ENCODE measurements at regions not wholly inside any gene's neighbourhood (a gene's known extent, or its start where the extent isn't known, plus 50 kb on each side); places are given as distances from the start of the nearest gene placed in this dataset.

DNA sequence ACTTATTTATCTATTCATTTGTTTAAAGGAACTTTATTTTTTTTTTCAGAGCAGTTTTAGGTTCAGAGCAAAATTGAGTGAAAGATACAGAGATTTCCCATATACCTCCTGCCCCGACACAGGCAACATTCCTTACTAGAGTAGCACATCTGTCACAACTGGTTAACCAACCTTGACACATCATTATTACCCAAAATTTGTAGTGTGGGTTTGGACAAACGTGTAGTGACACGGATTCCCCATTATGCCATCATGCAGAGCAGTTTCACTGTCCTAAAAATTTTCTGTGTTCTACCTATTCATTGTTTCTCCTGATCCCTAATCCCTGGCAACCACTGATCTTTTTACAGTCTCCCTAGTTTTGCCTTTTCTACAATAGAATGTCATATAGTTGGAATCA, 57.3 kb upstream of the LHFPL2 start:
- no peak for DNase-seq (ENCODE audit: low read depth, low spot score)

DNA sequence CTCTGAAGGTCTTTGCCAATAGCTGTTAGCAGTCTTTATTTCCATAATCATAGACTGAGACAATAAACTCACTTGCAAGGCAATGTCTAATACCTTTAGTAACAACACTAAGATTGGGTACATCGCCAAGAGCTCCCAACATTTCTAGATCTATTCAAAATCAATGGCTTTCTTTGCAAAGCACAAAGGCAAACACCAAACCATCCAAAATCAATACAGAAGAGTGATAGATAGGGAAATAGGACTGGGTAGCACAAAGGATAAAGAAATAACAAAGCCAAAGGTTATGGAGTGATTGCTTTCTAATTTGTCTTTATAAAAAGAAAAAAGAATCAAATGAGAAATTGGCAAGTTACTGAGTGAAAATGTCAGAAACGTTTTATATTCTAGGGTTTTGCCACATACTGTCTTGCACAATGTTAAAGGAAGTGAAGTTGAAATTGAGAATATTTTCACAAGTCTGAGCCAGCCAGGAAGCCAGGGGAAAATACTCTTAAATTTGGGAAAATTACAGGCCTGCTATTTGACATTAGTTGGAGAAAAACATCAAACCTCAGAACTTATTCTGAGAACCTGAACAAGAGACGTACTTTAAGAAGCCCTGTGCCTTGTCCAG, 53.3 kb upstream of the LHFPL2 start:
- Histone ChIP-seq H3K9me2 (ENCODE audit: insufficient read depth) (no peaks in the 10 kb centered on the region), H4K20me1 (ENCODE audit: insufficient read depth) (no peaks in the 10 kb centered on the region), H2AFZ (ENCODE audit: low read depth, low read length, poor library complexity, severe bottlenecking) (no peak overlapping the region), H3K9ac (ENCODE audit: low read length) (no peak overlapping the region), H3K4me1 (ENCODE audit: control insufficient read depth in 1 of 2, insufficient read depth in 2 of 2, low read length in 2 of 2) (peaks cover 20 to 41% of the 10 kb centered on the region in 2 experiments), H3K36me3 (ENCODE audit: control insufficient read depth in 1 of 2, insufficient read depth in 2 of 2, low read length in 2 of 2) (no peaks in the 10 kb centered on the region), H3K4me2 (ENCODE audit: low read length) (no peak overlapping the region), H3K9me3 (ENCODE audit: control insufficient read depth in 1 of 2, insufficient read depth in 1 of 2, low read depth in 1 of 2, low read length in 2 of 2) (no peaks in the 10 kb centered on the region), H3K27ac (ENCODE audit: low read depth, low read length) (no peak overlapping the region), H3K4me3 (replicated peaks in 1 of 2; ENCODE audit: low read depth in 1 of 2, low read length in 2 of 2) (no peak overlapping the region), H3K79me2 (ENCODE audit: insufficient read depth, low read length) (no peaks in the 10 kb centered on the region), H3K27me3 (ENCODE audit: insufficient read depth, low read length) (no peaks in the 10 kb centered on the region)
- ChIA-PET CTCF (no interaction called here), POLR2A (no interaction called here), RAD21 (ENCODE audit: low non-redundant PET in 1 of 2, low total read pairs in 2 of 2, uncharacterized antibody in 2 of 2, unreplicated experiment in 2 of 2) (no interaction called here)
- DNase-seq (ENCODE audit: low read depth, low spot score), result no peak
- ATAC-seq, result no peak
- no TSS peak for BruUV-seq (replicated peaks)
- intact Hi-C loops (cut with micrococcal nuclease), result no loop called here
- TF ChIP-seq EZH2 (IDR thresholded peaks at IDR 0.05) (no peak), ELF1 (IDR thresholded peaks at IDR 0.05; ENCODE audit: borderline replicate concordance, low read depth) (no peak), CEBPB (IDR thresholded peaks at IDR 0.05; ENCODE audit: low read depth) (no peak), EZH2phosphoT487 (IDR thresholded peaks at IDR 0.05; ENCODE audit: borderline replicate concordance) (no peak), ZFX (IDR thresholded peaks at IDR 0.05) (no peak), RAD21 (IDR thresholded peaks at IDR 0.05; ENCODE audit: low read depth) (no peak), SIN3A (IDR thresholded peaks at IDR 0.05; ENCODE audit: low read depth) (no peak), SP1 (IDR thresholded peaks at IDR 0.05; ENCODE audit: low read depth) (no peak), TCF7L2 (IDR thresholded peaks at IDR 0.05; ENCODE audit: borderline replicate concordance, extremely low read depth, insufficient read depth, insufficient read length) (no peak), JUND (IDR thresholded peaks at IDR 0.05) (no peak)
- TF ChIP-seq, protein P1, sequence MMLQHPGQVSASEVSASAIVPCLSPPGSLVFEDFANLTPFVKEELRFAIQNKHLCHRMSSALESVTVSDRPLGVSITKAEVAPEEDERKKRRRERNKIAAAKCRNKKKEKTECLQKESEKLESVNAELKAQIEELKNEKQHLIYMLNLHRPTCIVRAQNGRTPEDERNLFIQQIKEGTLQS (IDR thresholded peaks at IDR 0.05), result no peak
- TF ChIP-seq, protein P2, sequence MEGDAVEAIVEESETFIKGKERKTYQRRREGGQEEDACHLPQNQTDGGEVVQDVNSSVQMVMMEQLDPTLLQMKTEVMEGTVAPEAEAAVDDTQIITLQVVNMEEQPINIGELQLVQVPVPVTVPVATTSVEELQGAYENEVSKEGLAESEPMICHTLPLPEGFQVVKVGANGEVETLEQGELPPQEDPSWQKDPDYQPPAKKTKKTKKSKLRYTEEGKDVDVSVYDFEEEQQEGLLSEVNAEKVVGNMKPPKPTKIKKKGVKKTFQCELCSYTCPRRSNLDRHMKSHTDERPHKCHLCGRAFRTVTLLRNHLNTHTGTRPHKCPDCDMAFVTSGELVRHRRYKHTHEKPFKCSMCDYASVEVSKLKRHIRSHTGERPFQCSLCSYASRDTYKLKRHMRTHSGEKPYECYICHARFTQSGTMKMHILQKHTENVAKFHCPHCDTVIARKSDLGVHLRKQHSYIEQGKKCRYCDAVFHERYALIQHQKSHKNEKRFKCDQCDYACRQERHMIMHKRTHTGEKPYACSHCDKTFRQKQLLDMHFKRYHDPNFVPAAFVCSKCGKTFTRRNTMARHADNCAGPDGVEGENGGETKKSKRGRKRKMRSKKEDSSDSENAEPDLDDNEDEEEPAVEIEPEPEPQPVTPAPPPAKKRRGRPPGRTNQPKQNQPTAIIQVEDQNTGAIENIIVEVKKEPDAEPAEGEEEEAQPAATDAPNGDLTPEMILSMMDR (IDR thresholded peaks at IDR 0.05 in 2 of 3, conservative IDR thresholded peaks at IDR 0.05 in 1 of 3; ENCODE audit: borderline replicate concordance in 1 of 3, insufficient read depth in 1 of 3, low read depth in 2 of 3, low read length in 2 of 3), result no peak

More for the DNA sequence above, 57.3 kb upstream of the LHFPL2 start:
- TF ChIP-seq EZH2phosphoT487 (IDR thresholded peaks at IDR 0.05; ENCODE audit: borderline replicate concordance), result no peak
- TF ChIP-seq EGR1 (IDR thresholded peaks at IDR 0.05; ENCODE audit: low read depth), result no peak
- TF ChIP-seq FOSL1 (IDR thresholded peaks at IDR 0.05; ENCODE audit: low read depth), result no peak
- TF ChIP-seq POLR2A (IDR thresholded peaks at IDR 0.05; ENCODE audit: borderline replicate concordance, extremely low read depth, insufficient read depth, insufficient read length), result no peak
- no peak for TF ChIP-seq ZNF274 (IDR thresholded peaks at IDR 0.05; ENCODE audit: low read depth, low read length)
- TF ChIP-seq SIN3A (IDR thresholded peaks at IDR 0.05; ENCODE audit: low read depth), result no peak
- no peak for TF ChIP-seq CEBPB (IDR thresholded peaks at IDR 0.05; ENCODE audit: low read depth)
- no peak for TF ChIP-seq JUND (IDR thresholded peaks at IDR 0.05)
- TF ChIP-seq SP1 (IDR thresholded peaks at IDR 0.05; ENCODE audit: low read depth), result no peak
- no peak for TF ChIP-seq ZFX (IDR thresholded peaks at IDR 0.05)
- no peak for TF ChIP-seq YY1 (IDR thresholded peaks at IDR 0.05; ENCODE audit: extremely low read depth, insufficient replicate concordance, low read depth, low read length)
- no peak for TF ChIP-seq CBX3 (IDR thresholded peaks at IDR 0.05; ENCODE audit: low read depth)
- no peak for TF ChIP-seq RAD21 (IDR thresholded peaks at IDR 0.05; ENCODE audit: low read depth)
- TF ChIP-seq, protein P1 (IDR thresholded peaks at IDR 0.05), result no peak
- TF ChIP-seq, protein P3, sequence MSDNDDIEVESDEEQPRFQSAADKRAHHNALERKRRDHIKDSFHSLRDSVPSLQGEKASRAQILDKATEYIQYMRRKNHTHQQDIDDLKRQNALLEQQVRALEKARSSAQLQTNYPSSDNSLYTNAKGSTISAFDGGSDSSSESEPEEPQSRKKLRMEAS (IDR thresholded peaks at IDR 0.05), result no peak
- no peak overlapping the region for H3K4me2 ChIP-seq (ENCODE audit: low read length)
- H4K20me1 ChIP-seq (ENCODE audit: insufficient read depth), result no peaks in the 10 kb centered on the region
- no peaks in the 10 kb centered on the region for H3K36me3 ChIP-seq (ENCODE audit: control insufficient read depth in 1 of 2, insufficient read depth in 2 of 2, low read length in 2 of 2)
- no peak overlapping the region for H3K27ac ChIP-seq (ENCODE audit: low read depth, low read length)
- H3K4me1 ChIP-seq (ENCODE audit: control insufficient read depth in 1 of 2, insufficient read depth in 2 of 2, low read length in 2 of 2), result peaks cover 0 to 3% of the 10 kb centered on the region in 2 experiments; a peak in 2 of 4 replicates
- H3K79me2 ChIP-seq (ENCODE audit: insufficient read depth, low read length), result no peaks in the 10 kb centered on the region
- no peaks in the 10 kb centered on the region for H3K9me3 ChIP-seq (ENCODE audit: control insufficient read depth in 1 of 2, insufficient read depth in 1 of 2, low read depth in 1 of 2, low read length in 2 of 2)
- no TSS peak for BruUV-seq (replicated peaks)
- ChIA-PET CTCF (no interaction called here), RAD21 (ENCODE audit: low non-redundant PET in 1 of 2, low total read pairs in 2 of 2, uncharacterized antibody in 2 of 2, unreplicated experiment in 2 of 2) (no interaction called here), POLR2A (no interaction called here)
- ATAC-seq, result no peak
- H3K9ac ChIP-seq (ENCODE audit: low read length), result no peak overlapping the region
- intact Hi-C loops (cut with micrococcal nuclease), result no loop called here
- H2AFZ ChIP-seq (ENCODE audit: low read depth, low read length, poor library complexity, severe bottlenecking), result no peak overlapping the region
- H3K9me2 ChIP-seq (ENCODE audit: insufficient read depth), result no peaks in the 10 kb centered on the region
- H3K27me3 ChIP-seq (ENCODE audit: insufficient read depth, low read length), result no peaks in the 10 kb centered on the region
- no peak overlapping the region for H3K4me3 ChIP-seq (replicated peaks in 1 of 2; ENCODE audit: low read depth in 1 of 2, low read length in 2 of 2)

Data from HCT116 (cell line).